Coronary artery (tissue), 2 donors: ENCODE measurements at regions not wholly inside any gene's neighbourhood (a gene's known extent, or its start where the extent isn't known, plus 50 kb on each side); places are given as distances from the start of the nearest gene placed in this dataset.

ENCODE experiments used
- DNase-seq: peaks from one replicate; pipeline ENCODE4 v3.0.0-alpha.2; 2017; ENCODE audit warnings: low spot score
- H3K27ac ChIP-seq, 2 donors: fragments of 200-600 bp; sonication (generic); one replicate each; pipeline ENCODE4 v1.5.1; 2016 to 2019
- H3K4me3 ChIP-seq: fragments of 200-600 bp; sonication (generic); 2 replicates; pipeline ENCODE4 v1.5.1; 2016; ENCODE audit warnings: mild to moderate bottlenecking, moderate library complexity
- TF ChIP-seq, protein P1 (sequence below): fragments of 200-600 bp; sonication (generic); IDR thresholded peaks from one replicate; pipeline ENCODE4 v1.5.1; 2019; ENCODE audit warnings: antibody characterized with exemption

DNA sequence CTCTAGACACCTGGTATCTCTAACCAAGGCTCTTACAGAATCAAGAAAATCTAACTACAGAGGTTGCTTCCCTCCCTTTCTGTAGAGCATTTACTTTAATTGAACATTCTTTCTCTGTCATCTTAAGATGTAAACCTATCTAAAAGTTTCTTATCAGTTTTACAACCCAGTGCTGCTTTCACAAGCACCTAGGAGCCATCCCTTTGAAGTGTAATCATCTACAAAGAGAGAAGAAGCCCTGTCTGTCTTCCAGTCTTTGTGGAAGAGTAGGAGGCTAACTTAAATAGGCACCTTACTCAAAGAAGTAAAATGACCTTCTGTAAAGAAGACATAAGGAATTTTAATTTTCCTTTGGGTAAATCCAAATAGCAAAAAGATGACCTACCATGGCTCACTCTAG lies 763.9 kb upstream of the LRFN5 start:
- TF ChIP-seq, protein P1, sequence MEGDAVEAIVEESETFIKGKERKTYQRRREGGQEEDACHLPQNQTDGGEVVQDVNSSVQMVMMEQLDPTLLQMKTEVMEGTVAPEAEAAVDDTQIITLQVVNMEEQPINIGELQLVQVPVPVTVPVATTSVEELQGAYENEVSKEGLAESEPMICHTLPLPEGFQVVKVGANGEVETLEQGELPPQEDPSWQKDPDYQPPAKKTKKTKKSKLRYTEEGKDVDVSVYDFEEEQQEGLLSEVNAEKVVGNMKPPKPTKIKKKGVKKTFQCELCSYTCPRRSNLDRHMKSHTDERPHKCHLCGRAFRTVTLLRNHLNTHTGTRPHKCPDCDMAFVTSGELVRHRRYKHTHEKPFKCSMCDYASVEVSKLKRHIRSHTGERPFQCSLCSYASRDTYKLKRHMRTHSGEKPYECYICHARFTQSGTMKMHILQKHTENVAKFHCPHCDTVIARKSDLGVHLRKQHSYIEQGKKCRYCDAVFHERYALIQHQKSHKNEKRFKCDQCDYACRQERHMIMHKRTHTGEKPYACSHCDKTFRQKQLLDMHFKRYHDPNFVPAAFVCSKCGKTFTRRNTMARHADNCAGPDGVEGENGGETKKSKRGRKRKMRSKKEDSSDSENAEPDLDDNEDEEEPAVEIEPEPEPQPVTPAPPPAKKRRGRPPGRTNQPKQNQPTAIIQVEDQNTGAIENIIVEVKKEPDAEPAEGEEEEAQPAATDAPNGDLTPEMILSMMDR: no peak
- no peak overlapping the region for H3K27ac ChIP-seq
- H3K4me3 ChIP-seq: no peak overlapping the region
- DNase-seq: no peak

DNA sequence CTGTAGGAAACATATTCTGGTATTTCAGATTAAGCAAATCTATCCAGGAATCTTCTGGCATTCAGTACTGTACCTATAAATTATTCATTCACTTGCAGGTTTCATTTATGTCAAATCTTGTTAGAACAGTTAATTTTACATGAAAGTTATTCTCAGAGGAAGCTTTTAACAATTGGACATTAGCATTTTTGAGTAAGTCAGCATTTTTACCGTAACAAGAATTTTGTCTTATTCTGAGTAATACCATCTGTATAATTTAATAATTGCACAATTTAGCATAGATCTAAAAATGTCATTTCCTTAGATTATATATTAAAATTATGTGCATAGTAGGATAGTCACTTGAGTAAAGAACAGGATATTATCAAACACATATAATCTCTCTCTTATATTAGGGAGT lies 764.8 kb upstream of the LRFN5 start:
- Histone ChIP-seq H3K27ac (no peak overlapping the region), H3K4me3 (no peak overlapping the region)
- TF ChIP-seq, protein P1: no peak
- DNase-seq: no peak

DNA sequence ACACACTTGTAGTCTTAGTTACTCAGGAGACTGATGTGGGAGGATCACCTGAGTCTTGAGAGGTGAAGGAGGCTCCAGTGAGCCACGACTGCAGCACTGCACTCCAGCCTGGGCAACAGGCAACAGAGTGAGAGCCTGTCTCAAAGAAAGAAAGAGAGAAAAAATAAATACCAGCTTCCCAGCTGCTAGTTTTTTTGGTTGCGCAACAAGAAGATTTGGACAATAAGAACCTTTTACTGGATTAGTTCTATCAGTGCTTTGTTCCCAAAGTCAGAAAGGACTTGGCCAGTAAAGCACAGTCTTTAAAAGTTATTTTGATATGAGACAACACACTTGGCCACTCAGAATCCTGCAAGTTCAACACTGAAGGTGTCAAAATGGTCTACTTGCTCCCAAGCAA lies 768.1 kb upstream of the LRFN5 start:
- TF ChIP-seq, protein P1: no peak
- DNase-seq: no peak
- H3K4me3 ChIP-seq: no peak overlapping the region
- no peak overlapping the region for H3K27ac ChIP-seq

DNA sequence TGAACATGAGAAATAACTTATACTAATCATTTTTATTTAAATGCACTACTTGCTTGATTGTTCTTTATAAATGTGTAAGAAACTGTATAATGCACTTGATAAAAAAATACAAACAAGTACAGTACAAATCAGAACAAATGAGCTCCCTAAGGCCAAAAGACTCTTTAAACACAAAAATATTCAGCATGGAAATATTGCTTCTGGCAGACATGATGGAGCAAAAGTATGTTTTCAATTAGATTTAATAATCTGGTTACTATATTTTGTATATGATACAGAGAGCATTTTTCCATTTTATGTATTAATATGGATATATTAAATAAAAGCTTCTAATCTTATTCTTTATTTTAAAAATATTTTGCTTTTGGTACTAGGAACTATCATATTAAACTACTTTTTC lies 800.2 kb upstream of the LRFN5 start:
- DNase-seq: no peak
- H3K4me3 ChIP-seq: no peak overlapping the region
- no peak overlapping the region for H3K27ac ChIP-seq
- TF ChIP-seq, protein P1: no peak

DNA sequence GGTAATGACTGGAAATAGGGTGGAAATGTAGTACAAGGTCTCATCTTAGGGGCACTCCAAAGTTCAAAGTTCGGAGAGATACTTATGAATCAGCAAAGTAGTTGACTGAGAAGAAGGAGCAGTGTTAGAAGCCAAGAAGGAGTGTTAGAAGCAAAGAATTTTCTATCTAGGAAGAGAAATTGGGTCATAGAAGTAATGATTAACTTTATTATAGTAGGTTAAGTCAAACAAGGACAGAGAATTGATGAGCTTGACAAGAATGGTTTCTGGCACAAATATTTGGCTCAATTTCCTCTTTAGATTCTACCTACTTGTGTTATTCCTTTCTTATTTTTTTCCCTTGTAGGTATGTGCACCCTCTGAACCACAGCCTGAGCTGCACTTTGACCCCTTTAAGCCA lies 810.5 kb upstream of the LRFN5 start:
- no peak for DNase-seq
- Histone ChIP-seq H3K27ac (no peak overlapping the region), H3K4me3 (no peak overlapping the region)
- TF ChIP-seq, protein P1: no peak

DNA sequence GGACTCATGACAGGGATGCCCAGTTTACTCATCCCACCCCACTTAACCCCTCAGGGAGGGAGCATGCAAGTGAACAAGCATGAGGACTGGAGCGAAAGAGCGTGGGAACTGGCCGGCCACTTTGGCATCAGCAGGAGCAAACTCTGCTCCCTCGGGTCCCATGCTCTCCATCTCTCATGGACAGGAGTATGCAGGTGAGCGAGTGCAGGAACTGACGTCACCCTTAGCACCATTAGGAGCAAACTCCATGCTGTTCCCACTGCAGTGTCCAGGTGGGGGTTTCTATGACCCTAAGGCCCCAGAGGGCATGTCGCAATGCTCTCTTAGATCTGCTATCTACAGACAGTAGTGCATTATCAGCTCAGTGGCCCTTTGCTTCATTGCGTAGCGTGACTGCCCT lies 821.8 kb upstream of the LRFN5 start:
- TF ChIP-seq, protein P1: no peak
- H3K4me3 ChIP-seq: no peak overlapping the region
- DNase-seq: no peak
- H3K27ac ChIP-seq: no peak overlapping the region

DNA sequence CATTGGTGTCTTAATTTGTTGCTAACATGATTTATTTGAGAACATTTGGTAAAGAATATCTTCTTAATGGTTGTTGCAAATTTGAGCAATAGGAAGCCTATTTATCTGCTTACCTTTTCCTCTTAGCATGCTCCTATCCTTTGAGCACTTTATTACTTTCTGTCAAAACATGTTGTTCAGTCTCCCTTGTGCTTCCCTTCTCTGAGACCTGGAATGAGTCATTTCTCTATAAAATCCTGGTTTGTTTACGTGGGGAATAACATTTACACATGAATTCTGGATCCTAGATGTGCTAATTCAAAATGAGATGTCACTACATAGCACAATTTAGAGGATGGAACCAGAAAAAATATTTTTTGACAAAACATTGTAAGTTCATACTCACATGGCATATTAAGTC lies 844.0 kb upstream of the LRFN5 start:
- DNase-seq: no peak
- H3K27ac ChIP-seq: no peak overlapping the region
- TF ChIP-seq, protein P1: no peak
- no peak overlapping the region for H3K4me3 ChIP-seq
